Mesenchymal stem cell (in vitro differentiated cells and primary cell): ENCODE measurements at regions not wholly inside any gene's neighbourhood (a gene's known extent, or its start where the extent isn't known, plus 50 kb on each side); places are given as distances from the start of the nearest gene placed in this dataset.
A peak's percentile ranks its signal among the peaks of the same experiment; 100 is the strongest.

Experiments used
- DNase-seq: peaks from one replicate; pipeline ENCODE4 v3.0.0-alpha.2; 2013
- H2AFZ ChIP-seq: one replicate; pipeline ENCODE4 v1.6.1; 2013; ENCODE audit warnings: low read depth, mild to moderate bottlenecking, control low read depth, inconsistent platforms, low read length, moderate library complexity
- H2AK5ac ChIP-seq: 2 replicates; pipeline ENCODE4 v1.6.1; 2013; ENCODE audit warnings: low read length, moderate library complexity, mild to moderate bottlenecking, inconsistent platforms; ENCODE audit not compliant: severe bottlenecking
- H2BK120ac ChIP-seq: one replicate; pipeline ENCODE4 v1.6.1; 2013; ENCODE audit warnings: low read depth, mild to moderate bottlenecking, inconsistent platforms, low read length, moderate library complexity
- H2BK12ac ChIP-seq, 2 experiments: one replicate each; pipeline ENCODE4 v1.6.1; 2013; ENCODE audit warnings: inconsistent platforms in 2 of 2, low read length in 2 of 2, mild to moderate bottlenecking in 2 of 2, moderate library complexity in 2 of 2, control low read depth in 1 of 2
- H2BK15ac ChIP-seq: one replicate; pipeline ENCODE4 v1.6.1; 2013; ENCODE audit warnings: mild to moderate bottlenecking, low read depth, inconsistent platforms; ENCODE audit not compliant: poor library complexity, severe bottlenecking
- H2BK5ac ChIP-seq: 2 replicates; pipeline ENCODE4 v1.6.1; 2013; ENCODE audit warnings: low read depth, mild to moderate bottlenecking, low read length, control low read depth, inconsistent platforms; ENCODE audit not compliant: poor library complexity, severe bottlenecking
- H3K14ac ChIP-seq, 2 experiments: one replicate each; pipeline ENCODE4 v1.6.1; 2013; ENCODE audit warnings: inconsistent platforms in 2 of 2, low read length in 2 of 2, control low read depth in 1 of 2, mild to moderate bottlenecking in 1 of 2, moderate library complexity in 1 of 2
- H3K18ac ChIP-seq, 2 experiments: one replicate each; pipeline ENCODE4 v1.6.1; 2013; ENCODE audit warnings: inconsistent platforms in 2 of 2, low read length in 2 of 2, control low read depth in 1 of 2, low read depth in 1 of 2, mild to moderate bottlenecking in 1 of 2
- H3K23ac ChIP-seq, 2 experiments: one replicate each; pipeline ENCODE4 v1.6.1; 2013; ENCODE audit warnings: inconsistent platforms in 2 of 2, low read length in 2 of 2, mild to moderate bottlenecking in 2 of 2, moderate library complexity in 2 of 2, control low read depth in 1 of 2
- H3K27ac ChIP-seq: 2 replicates; pipeline ENCODE4 v1.5.1; 2013; ENCODE audit warnings: mild to moderate bottlenecking, moderate library complexity, low read length, control low read depth, inconsistent platforms; ENCODE audit not compliant: poor library complexity, severe bottlenecking
- H3K27me3 ChIP-seq, 2 experiments: 2 replicates each; pipeline versions ENCODE4 v1.6.1 to v1.7.0; 2013; ENCODE audit warnings: low read length in 2 of 2, mild to moderate bottlenecking in 2 of 2, moderate library complexity in 2 of 2, control low read depth in 1 of 2, inconsistent platforms in 1 of 2; ENCODE audit not compliant: control insufficient read depth in 1 of 2, insufficient read depth in 1 of 2
- H3K36me3 ChIP-seq, 2 experiments: 2 replicates each; pipeline versions ENCODE4 v1.6.1 to v1.7.0; 2013; ENCODE audit warnings: low read length in 2 of 2, control low read depth in 1 of 2, inconsistent platforms in 1 of 2, low read depth in 1 of 2, mild to moderate bottlenecking in 1 of 2; ENCODE audit not compliant: insufficient read depth in 2 of 2, control insufficient read depth in 1 of 2
- H3K4ac ChIP-seq, 2 experiments: one replicate each; pipeline ENCODE4 v1.6.1; 2013; ENCODE audit warnings: inconsistent platforms in 2 of 2, low read length in 2 of 2, mild to moderate bottlenecking in 2 of 2, moderate library complexity in 2 of 2, control low read depth in 1 of 2, low read depth in 1 of 2
- H3K4me1 ChIP-seq: 2 replicates; pipeline ENCODE4 v1.6.1; 2013; ENCODE audit warnings: low read depth, low read length, control low read depth; ENCODE audit not compliant: control insufficient read depth, insufficient read depth
- H3K4me2 ChIP-seq: 2 replicates; pipeline ENCODE4 v1.6.1; 2013; ENCODE audit warnings: low read length, mild to moderate bottlenecking, inconsistent platforms; ENCODE audit not compliant: poor library complexity, severe bottlenecking
- H3K4me3 ChIP-seq, 2 experiments: 2 replicates each; pipeline versions ENCODE4 v1.5.1 to v1.7.0; 2013; ENCODE audit warnings: low read length in 2 of 2, mild to moderate bottlenecking in 2 of 2, control low read depth in 1 of 2, low read depth in 1 of 2; ENCODE audit not compliant: insufficient read depth in 1 of 2
- H3K79me1 ChIP-seq: replicated peaks from 2 replicates; pipeline ENCODE4 v1.6.1; 2013; ENCODE audit warnings: mild to moderate bottlenecking, control low read depth, low read length, inconsistent platforms; ENCODE audit not compliant: poor library complexity, severe bottlenecking
- H3K9ac ChIP-seq: 2 replicates; pipeline ENCODE4 v1.7.0; 2013; ENCODE audit warnings: mild to moderate bottlenecking, low read length, moderate library complexity
- H3K9me3 ChIP-seq: 2 replicates; pipeline ENCODE4 v1.7.0; 2013; ENCODE audit warnings: mild to moderate bottlenecking, low read length; ENCODE audit not compliant: control insufficient read depth
- H4K8ac ChIP-seq: one replicate; pipeline ENCODE4 v1.6.1; 2013; ENCODE audit warnings: inconsistent platforms, mild to moderate bottlenecking, low read length, moderate library complexity
- H4K91ac ChIP-seq: one replicate; pipeline ENCODE4 v1.6.1; 2013; ENCODE audit warnings: mild to moderate bottlenecking, low read length, inconsistent platforms
- WGBS: methylation state at CpG from one replicate; pipeline ENCODE4 v1.1.7; 2013; ENCODE audit warnings: mixed read lengths; 5-methylcytosine and 5-hydroxymethylcytosine counted together

GRCh38 chr2:184091456-184091855 lies 506.9 kb upstream of the ZNF804A start:
- no peak overlapping the region for H2AK5ac ChIP-seq
- no peak for DNase-seq
- no peak overlapping the region for H4K8ac ChIP-seq
- no peaks in the 10 kb centered on the region for H3K79me1 ChIP-seq
- H2AFZ ChIP-seq = no peak overlapping the region
- no peak overlapping the region for H3K23ac ChIP-seq
- H2BK120ac ChIP-seq = no peak overlapping the region
- 100% methylated on average over 2 of the region's 3 CpGs for WGBS
- H3K14ac ChIP-seq = no peak overlapping the region
- H3K4me2 ChIP-seq = no peak overlapping the region
- no peak overlapping the region for H3K4ac ChIP-seq
- H3K27ac ChIP-seq = no peak overlapping the region
- no peak overlapping the region for H3K9ac ChIP-seq
- H3K18ac ChIP-seq = no peak overlapping the region
- H3K9me3 ChIP-seq = no peaks in the 10 kb centered on the region
- no peak overlapping the region for H2BK5ac ChIP-seq
- no peaks in the 10 kb centered on the region for H3K27me3 ChIP-seq
- H3K36me3 ChIP-seq = no peaks in the 10 kb centered on the region
- H2BK15ac ChIP-seq = no peak overlapping the region
- no peak overlapping the region for H2BK12ac ChIP-seq
- H3K4me3 ChIP-seq = no peak overlapping the region
- no peaks in the 10 kb centered on the region for H3K4me1 ChIP-seq
- H4K91ac ChIP-seq = no peak overlapping the region

- Histone ChIP-seq H3K4me1 (no peaks in the 10 kb centered on the region), H4K8ac (no peak overlapping the region), H3K27me3 (no peaks in the 10 kb centered on the region), H2BK12ac (no peak overlapping the region), H3K14ac (no peak overlapping the region), H3K27ac (no peak overlapping the region), H3K23ac (no peak overlapping the region), H4K91ac (no peak overlapping the region), H2BK5ac (no peak overlapping the region), H3K9me3 (no peaks in the 10 kb centered on the region), H2AFZ (no peak overlapping the region), H3K79me1 (no peaks in the 10 kb centered on the region), H3K18ac (no peak overlapping the region), H3K4me3 (no peak overlapping the region), H3K9ac (no peak overlapping the region), H3K4ac (no peak overlapping the region), H3K36me3 (no peaks in the 10 kb centered on the region), H2AK5ac (no peak overlapping the region), H2BK120ac (no peak overlapping the region), H3K4me2 (no peak overlapping the region), H2BK15ac (no peak overlapping the region)
- no peak for DNase-seq
- 71% methylated on average over 1 of the region's 2 CpGs for WGBS
Observed at GRCh38 chr2:184113696-184114403, 484.5 kb upstream of the ZNF804A start.

- Histone ChIP-seq H3K14ac (no peak overlapping the region), H3K9me3 (no peaks in the 10 kb centered on the region), H2BK120ac (no peak overlapping the region), H3K23ac (no peak overlapping the region), H2BK15ac (no peak overlapping the region), H2AFZ (no peak overlapping the region), H3K79me1 (no peaks in the 10 kb centered on the region), H4K91ac (no peak overlapping the region), H3K4me3 (no peak overlapping the region), H2AK5ac (no peak overlapping the region), H3K27me3 (no peaks in the 10 kb centered on the region), H3K36me3 (no peaks in the 10 kb centered on the region), H2BK12ac (no peak overlapping the region), H3K27ac (no peak overlapping the region), H3K4me2 (no peak overlapping the region), H2BK5ac (no peak overlapping the region), H3K9ac (no peak overlapping the region), H3K4me1 (no peaks in the 10 kb centered on the region), H4K8ac (no peak overlapping the region), H3K18ac (no peak overlapping the region), H3K4ac (no peak overlapping the region)
- DNase-seq = no peak
- WGBS = no CpG with 5 or more reads among the region's 1 CpG
Observed at GRCh38 chr2:184114439-184114838, 483.9 kb upstream of the ZNF804A start.

- no peak overlapping the region for H4K8ac ChIP-seq
- H3K23ac ChIP-seq = no peak overlapping the region
- H4K91ac ChIP-seq = no peak overlapping the region
- DNase-seq = peak; percentile 39
- no peak overlapping the region for H3K4me2 ChIP-seq
- no peak overlapping the region for H3K4ac ChIP-seq
- H3K79me1 ChIP-seq = no peaks in the 10 kb centered on the region
- no peaks in the 10 kb centered on the region for H3K27me3 ChIP-seq
- no peaks in the 10 kb centered on the region for H3K36me3 ChIP-seq
- no peak overlapping the region for H3K27ac ChIP-seq
- H3K4me1 ChIP-seq = no peaks in the 10 kb centered on the region
- H3K4me3 ChIP-seq = no peak overlapping the region
- H2BK15ac ChIP-seq = no peak overlapping the region
- H2BK12ac ChIP-seq = no peak overlapping the region
- WGBS = no CpG with 5 or more reads among the region's 1 CpG
- H2AFZ ChIP-seq = no peak overlapping the region
- no peaks in the 10 kb centered on the region for H3K9me3 ChIP-seq
- H3K14ac ChIP-seq = no peak overlapping the region
- H3K9ac ChIP-seq = no peak overlapping the region
- no peak overlapping the region for H2BK5ac ChIP-seq
- H3K18ac ChIP-seq = peak overlapping the region in 1 of 2 experiments; percentile 1
- H2AK5ac ChIP-seq = no peak overlapping the region
- no peak overlapping the region for H2BK120ac ChIP-seq
Observed at GRCh38 chr2:184119989-184120800, 478.1 kb upstream of the ZNF804A start.
